ENCODE measurements at regions not wholly inside any gene's neighbourhood (a gene's known extent, or its start where the extent isn't known, plus 50 kb on each side); places are given as distances from the start of the nearest gene placed in this dataset.
"Not testable (repeated sequence)": the region's sequence is repeated elsewhere in the genome, so short reads cannot be mapped to it uniquely, and the experiment has no call there.

DNA sequence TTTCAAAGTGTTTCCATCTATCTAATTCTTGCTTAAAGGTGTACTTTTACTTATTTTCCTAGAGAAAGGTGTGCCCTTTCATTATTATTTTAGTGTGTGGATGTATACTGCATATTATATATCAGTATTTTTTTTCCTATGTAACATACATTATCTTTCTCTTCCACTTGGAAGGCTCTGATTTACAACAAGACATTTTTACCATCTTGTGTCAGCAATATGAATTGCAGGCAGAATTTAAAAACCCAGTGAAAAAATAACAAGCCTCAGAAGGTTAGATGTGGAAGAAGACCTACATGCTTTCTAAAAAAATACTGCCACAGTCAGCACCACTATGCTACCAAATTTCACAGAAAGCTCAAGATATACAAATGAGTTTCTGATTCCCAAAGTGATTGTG lies 327.7 kb upstream of the STEAP1 start:
- intact Hi-C loops (cut with DNase I; ENCODE audit: low total_unique reads): no loop called here
- TF ChIP-seq CTCF (IDR thresholded peaks at IDR 0.05) (no peak), POLR2A (IDR thresholded peaks at IDR 0.05) (no peak)
- H3K4me3 ChIP-seq (ENCODE audit: low read depth, poor library complexity, severe bottlenecking): no peak overlapping the region
- no peak for DNase-seq (ENCODE audit: low spot score in 2 of 2)

DNA sequence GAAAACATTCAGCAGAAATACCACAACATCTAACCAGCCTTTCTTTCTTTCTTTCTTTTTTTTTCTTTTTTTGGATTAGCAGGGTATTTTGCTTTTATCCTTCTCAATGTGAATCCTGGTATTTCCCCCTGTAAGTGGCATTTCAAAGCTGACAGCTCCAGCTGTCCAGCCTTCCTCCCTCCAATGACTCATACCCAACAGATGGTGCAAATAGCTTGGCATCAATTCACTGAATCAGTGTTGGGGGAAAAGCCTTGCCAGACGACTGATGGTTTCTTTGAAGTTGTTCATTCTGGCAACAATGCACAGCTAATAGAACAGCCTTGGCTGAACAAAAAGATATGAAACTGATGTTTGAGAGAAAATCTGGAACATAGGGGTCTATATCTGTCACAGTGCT lies 316.8 kb upstream of the STEAP1 start:
- intact Hi-C loops (cut with DNase I; ENCODE audit: low total_unique reads): no loop called here
- DNase-seq (ENCODE audit: low spot score in 2 of 2): no peak
- TF ChIP-seq CTCF (IDR thresholded peaks at IDR 0.05) (no peak), POLR2A (IDR thresholded peaks at IDR 0.05) (no peak)
- H3K4me3 ChIP-seq (ENCODE audit: low read depth, poor library complexity, severe bottlenecking): no peak overlapping the region
- 12% methylated on average over 1 of the region's 1 CpG for WGBS, 2 donors

DNA sequence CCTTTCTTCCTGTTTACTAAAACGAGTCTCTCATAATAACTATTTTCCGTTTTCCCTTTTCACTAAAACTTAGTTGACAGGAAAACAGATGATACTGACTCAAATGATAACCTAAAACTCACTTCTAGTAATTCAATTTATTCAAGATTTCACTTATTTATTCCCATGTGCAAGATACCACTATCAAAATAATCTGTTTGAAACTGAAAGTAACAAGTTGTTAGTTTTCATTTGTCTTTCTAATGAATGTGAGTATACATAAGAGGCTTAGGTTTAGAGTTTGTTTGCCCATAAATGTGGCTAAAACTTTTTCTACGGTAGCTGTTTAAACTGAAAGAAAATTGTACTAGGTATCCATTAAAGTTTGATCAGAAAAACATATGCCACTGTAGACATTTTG lies 314.9 kb upstream of the STEAP1 start:
- 73 to 74% methylated on average over 3 of the region's 3 CpGs for WGBS, 2 donors
- TF ChIP-seq CTCF (IDR thresholded peaks at IDR 0.05) (no peak), POLR2A (IDR thresholded peaks at IDR 0.05) (no peak)
- intact Hi-C loops (cut with DNase I; ENCODE audit: low total_unique reads): no loop called here

DNA sequence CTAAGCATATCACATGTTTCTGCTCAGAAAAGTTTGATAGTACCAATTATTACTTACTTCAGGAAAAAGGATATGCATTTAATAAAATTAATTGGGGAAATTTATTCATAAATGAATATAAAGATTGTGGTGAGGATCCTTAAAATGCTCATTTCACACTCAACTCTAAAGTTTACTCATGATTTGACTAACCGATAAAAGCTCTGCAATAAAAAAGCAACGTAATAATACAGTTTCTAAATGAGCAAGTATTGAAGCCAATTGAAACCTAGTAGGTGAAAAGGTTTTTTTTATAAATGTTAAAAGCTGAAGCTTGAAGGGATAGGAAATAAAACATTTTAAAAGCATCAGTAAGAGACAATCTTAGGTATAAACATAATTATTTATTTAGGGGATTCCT lies 308.3 kb upstream of the STEAP1 start:
- 84 to 85% methylated on average over 2 of the region's 2 CpGs for WGBS, 2 donors
- no peak for DNase-seq (ENCODE audit: low spot score in 2 of 2)
- TF ChIP-seq CTCF (IDR thresholded peaks at IDR 0.05) (no peak), POLR2A (IDR thresholded peaks at IDR 0.05) (no peak)
- intact Hi-C loops (cut with DNase I; ENCODE audit: low total_unique reads): no loop called here
- no peak overlapping the region for H3K4me3 ChIP-seq (ENCODE audit: low read depth, poor library complexity, severe bottlenecking)

More for the DNA sequence above, 314.9 kb upstream of the STEAP1 start:
- H3K4me3 ChIP-seq (ENCODE audit: low read depth, poor library complexity, severe bottlenecking): no peak overlapping the region
- DNase-seq (ENCODE audit: low spot score in 2 of 2): no peak

- intact Hi-C loops (cut with DNase I; ENCODE audit: low total_unique reads): no loop called here
- WGBS, 2 donors: 51 to 74% methylated on average over 4 of the region's 4 CpGs
Measured at GRCh38 chr7:89849052-89849451, 305.2 kb upstream of the STEAP1 start.

DNA sequence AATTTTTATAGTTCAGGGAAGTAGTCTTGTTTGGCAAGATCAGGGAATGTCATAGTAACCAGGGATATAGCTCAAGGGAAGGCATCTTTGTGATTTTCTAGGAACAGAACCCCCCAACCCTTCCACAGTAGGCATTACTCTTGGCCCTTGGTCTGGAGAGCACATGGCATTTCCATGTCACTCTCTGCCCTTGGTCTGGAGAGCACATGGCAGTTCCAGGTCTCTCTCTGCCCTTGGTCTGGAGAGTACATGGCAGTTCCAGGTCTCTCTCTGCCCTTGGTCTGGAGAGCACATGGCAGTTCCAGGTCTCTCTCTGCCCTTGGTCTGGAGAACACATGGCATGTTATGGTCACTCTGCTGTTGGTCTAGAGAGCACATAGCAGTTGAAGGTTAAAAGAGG lies 297.2 kb upstream of the STEAP1 start:
- H3K4me3 ChIP-seq (ENCODE audit: low read depth, poor library complexity, severe bottlenecking); intact Hi-C loops (cut with DNase I; ENCODE audit: low total_unique reads); DNase-seq (ENCODE audit: low spot score in 2 of 2): not testable (repeated sequence)

More at GRCh38 chr7:89849052-89849451, 305.2 kb upstream of the STEAP1 start:
- H3K4me3 ChIP-seq (ENCODE audit: low read depth, poor library complexity, severe bottlenecking): no peak overlapping the region
- TF ChIP-seq POLR2A (IDR thresholded peaks at IDR 0.05): no peak
- TF ChIP-seq CTCF (IDR thresholded peaks at IDR 0.05): no peak
- DNase-seq (ENCODE audit: low spot score in 2 of 2): no peak
